ENCODE measurements at regions not wholly inside any gene's neighbourhood (a gene's known extent, or its start where the extent isn't known, plus 50 kb on each side); places are given as distances from the start of the nearest gene placed in this dataset.

- Mint-ChIP-seq H3K36me3 (no peaks in the 10 kb centered on the region), H3K4me1 (peaks cover 0 to 3% (median 3%) of the 10 kb centered on the region in 4 donors), H3K27me3 (peaks cover 29 to 30% of the 10 kb centered on the region in 2 donors), H3K27ac (no peak overlapping the region), H3K9me3 (no peaks in the 10 kb centered on the region), H3K4me3 (no peak overlapping the region)
- ChIA-PET CTCF (ENCODE audit: partially characterized antibody) (no interaction called here), POLR2A (ENCODE audit: partially characterized antibody) (no interaction called here)
- Histone ChIP-seq H3K36me3 (ENCODE audit: insufficient read depth, low read length) (no peaks in the 10 kb centered on the region), H3K4me3 (ENCODE audit: low read length in 2 of 2) (no peak overlapping the region), H3K4me1 (ENCODE audit: insufficient read depth, low read length) (peaks cover 4% of the 10 kb centered on the region), H3K27me3 (ENCODE audit: insufficient read depth, low read length) (peaks cover 6% of the 10 kb centered on the region), H3K9me3 (ENCODE audit: control insufficient read depth in 1 of 2, low read length in 2 of 2) (no peaks in the 10 kb centered on the region), H3K27ac (ENCODE audit: low read depth, low read length) (no peak overlapping the region)
- DNase-seq, result no peak
- intact Hi-C loops (cut with micrococcal nuclease), result no loop called here
These were observed 164.3 kb upstream of the SIX2 start for GRCh38 chr2:45173513-45173912.

DNA sequence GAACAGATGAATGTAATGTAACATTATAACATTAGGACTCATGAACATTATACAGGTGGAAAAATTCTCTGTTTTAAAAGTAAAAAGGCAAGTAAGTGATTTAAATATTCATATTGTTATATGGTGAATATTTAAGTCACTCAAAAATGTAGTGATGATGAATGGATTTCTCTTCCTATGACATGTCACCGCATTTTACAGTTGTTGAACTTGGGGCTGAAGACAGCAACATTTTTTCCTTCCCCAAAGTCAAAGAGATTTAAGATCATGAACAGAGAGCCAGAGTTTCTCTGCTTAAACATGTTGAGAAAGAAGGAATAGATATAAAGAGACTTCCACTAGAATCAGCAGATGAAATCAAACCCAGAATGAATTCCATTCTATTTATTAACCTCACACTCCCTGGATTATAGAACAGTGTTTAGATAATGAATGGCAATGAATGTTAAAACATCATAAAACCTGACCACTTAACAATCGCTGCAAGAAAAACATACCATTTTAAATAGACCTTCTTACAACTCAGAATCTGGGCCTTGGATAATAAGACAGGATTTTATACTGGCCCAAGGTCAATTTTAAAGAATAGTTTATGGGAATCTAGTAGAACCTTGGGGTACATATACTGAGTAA is 163.6 kb upstream of the SIX2 start:
- Histone ChIP-seq H3K9me3 (ENCODE audit: control insufficient read depth in 1 of 2, low read length in 2 of 2) (no peaks in the 10 kb centered on the region), H3K36me3 (ENCODE audit: insufficient read depth, low read length) (no peaks in the 10 kb centered on the region), H3K27me3 (ENCODE audit: insufficient read depth, low read length) (peaks cover 6% of the 10 kb centered on the region), H3K4me3 (ENCODE audit: low read length in 2 of 2) (no peak overlapping the region), H3K4me1 (ENCODE audit: insufficient read depth, low read length) (peaks cover 5% of the 10 kb centered on the region), H3K27ac (ENCODE audit: low read depth, low read length) (no peak overlapping the region)
- H3K36me3 Mint-ChIP-seq, result no peaks in the 10 kb centered on the region
- DNase-seq, result no peak
- H3K4me1 Mint-ChIP-seq, result peaks cover 0 to 9% (median 6%) of the 10 kb centered on the region in 4 donors
- ChIA-PET POLR2A (ENCODE audit: partially characterized antibody) (no interaction called here), CTCF (ENCODE audit: partially characterized antibody) (no interaction called here)
- peaks cover 34 to 35% of the 10 kb centered on the region in 2 donors for H3K27me3 Mint-ChIP-seq
- intact Hi-C loops (cut with micrococcal nuclease), result no loop called here
- no peaks in the 10 kb centered on the region for H3K9me3 Mint-ChIP-seq
- H3K27ac Mint-ChIP-seq, result no peak overlapping the region
- H3K4me3 Mint-ChIP-seq, result no peak overlapping the region

DNA sequence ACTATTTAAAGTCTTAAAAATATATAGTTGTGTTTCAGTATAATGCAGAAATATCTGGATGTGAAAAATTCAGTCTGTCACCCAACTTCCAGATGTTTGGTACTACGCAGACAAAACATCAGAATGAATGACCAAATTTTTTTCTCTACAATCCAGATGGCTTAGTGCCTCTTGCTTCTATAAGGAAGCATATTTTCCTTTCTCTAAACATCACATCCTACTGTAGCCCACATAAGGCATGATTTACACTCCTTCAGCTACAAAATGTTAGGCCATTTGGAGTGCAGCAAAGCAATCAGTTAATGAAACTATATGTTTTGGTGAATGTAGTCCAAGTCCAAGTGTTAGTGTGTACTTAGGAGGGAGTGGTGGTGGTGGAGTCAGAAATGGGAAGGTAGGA is 162.9 kb upstream of the SIX2 start:
- Histone ChIP-seq H3K27me3 (ENCODE audit: insufficient read depth, low read length) (peaks cover 6% of the 10 kb centered on the region), H3K4me3 (ENCODE audit: low read length in 2 of 2) (no peak overlapping the region), H3K9me3 (ENCODE audit: control insufficient read depth in 1 of 2, low read length in 2 of 2) (no peaks in the 10 kb centered on the region), H3K4me1 (ENCODE audit: insufficient read depth, low read length) (peaks cover 5% of the 10 kb centered on the region), H3K27ac (ENCODE audit: low read depth, low read length) (no peak overlapping the region), H3K36me3 (ENCODE audit: insufficient read depth, low read length) (no peaks in the 10 kb centered on the region)
- ChIA-PET POLR2A (ENCODE audit: partially characterized antibody) (no interaction called here), CTCF (ENCODE audit: partially characterized antibody) (no interaction called here)
- Mint-ChIP-seq H3K4me3 (no peak overlapping the region), H3K9me3 (no peaks in the 10 kb centered on the region), H3K27ac (no peak overlapping the region), H3K36me3 (no peaks in the 10 kb centered on the region), H3K27me3 (peaks cover 36 to 40% of the 10 kb centered on the region in 2 donors), H3K4me1 (peaks cover 0 to 11% (median 6%) of the 10 kb centered on the region in 4 donors)
- intact Hi-C loops (cut with micrococcal nuclease), result no loop called here
- no peak for DNase-seq

- H3K4me1 Mint-ChIP-seq, result peaks cover 0 to 11% (median 6%) of the 10 kb centered on the region in 4 donors
- H3K4me3 Mint-ChIP-seq, result peak overlapping the region in 2 of 8 donors; percentile 30 to 43
- H3K27me3 ChIP-seq (ENCODE audit: insufficient read depth, low read length), result peaks cover 6% of the 10 kb centered on the region
- H3K4me1 ChIP-seq (ENCODE audit: insufficient read depth, low read length), result peaks cover 5% of the 10 kb centered on the region
- intact Hi-C loops (cut with micrococcal nuclease), result no loop called here
- CTCF ChIA-PET (ENCODE audit: partially characterized antibody), result no interaction called here
- H3K4me3 ChIP-seq (ENCODE audit: low read length in 2 of 2), result no peak overlapping the region
- POLR2A ChIA-PET (ENCODE audit: partially characterized antibody), result no interaction called here
- H3K36me3 ChIP-seq (ENCODE audit: insufficient read depth, low read length), result no peaks in the 10 kb centered on the region
- no peaks in the 10 kb centered on the region for H3K9me3 ChIP-seq (ENCODE audit: control insufficient read depth in 1 of 2, low read length in 2 of 2)
- H3K9me3 Mint-ChIP-seq, result no peaks in the 10 kb centered on the region
- DNase-seq, result no peak
- H3K27ac Mint-ChIP-seq, result no peak overlapping the region
- peaks cover 39 to 42% of the 10 kb centered on the region in 2 donors for H3K27me3 Mint-ChIP-seq
- H3K36me3 Mint-ChIP-seq, result no peaks in the 10 kb centered on the region
- no peak overlapping the region for H3K27ac ChIP-seq (ENCODE audit: low read depth, low read length)
These were observed 161.9 kb upstream of the SIX2 start for GRCh38 chr2:45171136-45171501.

DNA sequence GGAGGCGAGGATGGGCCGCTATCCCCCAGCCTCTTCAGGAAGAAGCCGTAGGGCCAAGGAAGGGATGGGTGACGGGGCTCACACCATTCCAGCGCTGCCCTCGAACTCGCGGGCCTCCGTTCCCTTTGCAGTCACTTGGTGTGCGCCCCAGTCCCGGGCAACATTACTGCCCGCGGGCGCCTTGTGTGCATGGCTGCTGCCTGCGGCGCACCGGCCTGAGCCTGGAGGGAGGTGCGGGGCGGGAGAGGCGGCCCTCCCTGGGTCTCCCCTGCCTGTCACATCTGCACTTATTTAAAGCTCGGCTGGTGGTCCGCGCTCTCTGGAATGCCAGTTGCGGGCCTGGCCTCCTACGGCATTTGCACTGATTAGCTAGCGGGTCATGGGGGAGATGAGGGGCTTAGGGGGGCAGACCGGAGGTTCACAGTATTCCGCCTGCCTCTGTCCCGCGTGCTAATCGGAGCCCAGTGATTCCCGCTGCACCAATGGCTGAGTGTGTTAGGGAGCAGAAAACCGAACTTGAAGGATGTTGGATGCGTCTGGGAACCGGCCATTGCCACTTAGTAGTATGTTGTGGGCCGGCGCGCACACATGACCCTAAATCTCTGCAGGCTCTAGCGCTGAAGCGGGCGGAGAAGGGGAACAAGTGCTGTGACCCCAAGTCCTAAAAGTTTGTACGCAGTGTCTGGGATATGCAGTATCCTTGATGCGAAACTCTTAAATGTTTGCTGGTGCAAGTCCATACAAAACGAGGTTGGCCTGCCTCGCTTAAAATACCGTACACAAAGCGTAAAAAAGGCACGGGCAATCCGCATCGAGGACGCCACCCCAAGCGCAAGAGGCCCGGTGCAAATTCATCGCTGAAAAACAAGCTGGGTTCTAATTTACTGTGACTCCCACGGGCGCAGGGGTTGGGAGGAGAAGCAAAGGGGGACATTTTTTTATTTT is 161.2 kb upstream of the SIX2 start:
- H3K9me3 ChIP-seq (ENCODE audit: control insufficient read depth in 1 of 2, low read length in 2 of 2), result no peaks in the 10 kb centered on the region
- Mint-ChIP-seq H3K36me3 (no peaks in the 10 kb centered on the region), H3K4me1 (peaks cover 0 to 11% (median 6%) of the 10 kb centered on the region in 4 donors), H3K4me3 (peak overlapping the region in 1 of 8 donors; percentile 43), H3K27ac (no peak overlapping the region), H3K9me3 (no peaks in the 10 kb centered on the region), H3K27me3 (peaks cover 42 to 43% of the 10 kb centered on the region in 2 donors)
- no peak overlapping the region for H3K27ac ChIP-seq (ENCODE audit: low read depth, low read length)
- peaks cover 5% of the 10 kb centered on the region for H3K4me1 ChIP-seq (ENCODE audit: insufficient read depth, low read length)
- H3K36me3 ChIP-seq (ENCODE audit: insufficient read depth, low read length), result no peaks in the 10 kb centered on the region
- intact Hi-C loops (cut with micrococcal nuclease), result no loop called here
- POLR2A ChIA-PET (ENCODE audit: partially characterized antibody), result no interaction called here
- H3K27me3 ChIP-seq (ENCODE audit: insufficient read depth, low read length), result peaks cover 6% of the 10 kb centered on the region
- CTCF ChIA-PET (ENCODE audit: partially characterized antibody), result no interaction called here
- no peak for DNase-seq
- H3K4me3 ChIP-seq (ENCODE audit: low read length in 2 of 2), result no peak overlapping the region

GRCh38 chr2:45169339-45170190 is 160.3 kb upstream of the SIX2 start:
- Histone ChIP-seq H3K27ac (ENCODE audit: low read depth, low read length) (no peak overlapping the region), H3K36me3 (ENCODE audit: insufficient read depth, low read length) (no peaks in the 10 kb centered on the region), H3K9me3 (ENCODE audit: control insufficient read depth in 1 of 2, low read length in 2 of 2) (no peaks in the 10 kb centered on the region), H3K27me3 (ENCODE audit: insufficient read depth, low read length) (peaks cover 6% of the 10 kb centered on the region), H3K4me1 (ENCODE audit: insufficient read depth, low read length) (peaks cover 5% of the 10 kb centered on the region), H3K4me3 (ENCODE audit: low read length in 2 of 2) (no peak overlapping the region)
- H3K27me3 Mint-ChIP-seq, result peaks cover 39 to 45% of the 10 kb centered on the region in 2 donors
- ChIA-PET CTCF (ENCODE audit: partially characterized antibody) (no interaction called here), POLR2A (ENCODE audit: partially characterized antibody) (no interaction called here)
- H3K36me3 Mint-ChIP-seq, result no peaks in the 10 kb centered on the region
- peak overlapping the region in 1 of 8 donors; percentile 6 for H3K4me3 Mint-ChIP-seq
- intact Hi-C loops (cut with micrococcal nuclease), result no loop called here
- H3K4me1 Mint-ChIP-seq, result peaks cover 0 to 11% (median 6%) of the 10 kb centered on the region in 4 donors
- H3K9me3 Mint-ChIP-seq, result no peaks in the 10 kb centered on the region
- no peak overlapping the region for H3K27ac Mint-ChIP-seq
- DNase-seq, result no peak

All from CD4-positive, alpha-beta memory T cell (primary cell).